ENCODE measurements at regions not wholly inside any gene's neighbourhood (a gene's known extent, or its start where the extent isn't known, plus 50 kb on each side); places are given as distances from the start of the nearest gene placed in this dataset.

- POLR2A ChIA-PET: no interaction called here
- H3K27ac ChIP-seq (ENCODE audit: low read depth, low read length, poor library complexity, severe bottlenecking): no peak overlapping the region
- H3K36me3 ChIP-seq (ENCODE audit: insufficient read depth, low read length): no peaks in the 10 kb centered on the region
- no peaks in the 10 kb centered on the region for H4K20me1 ChIP-seq (ENCODE audit: insufficient read depth, low read length)
- no peaks in the 10 kb centered on the region for H3K9me2 ChIP-seq (ENCODE audit: insufficient read depth, low read length)
- intact Hi-C loops (cut with micrococcal nuclease; ENCODE audit: unreplicated experiment): no loop called here
- BruUV-seq (replicated peaks): no TSS peak
- no peak for DNase-seq (ENCODE audit: low spot score)
- H3K4me3 ChIP-seq (ENCODE audit: low read depth, low read length, poor library complexity, severe bottlenecking): no peak overlapping the region
- no peaks in the 10 kb centered on the region for H3K9me3 ChIP-seq (ENCODE audit: low read length)
- no peak overlapping the region for H3K4me2 ChIP-seq (ENCODE audit: low read length)
- no peaks in the 10 kb centered on the region for H3K79me2 ChIP-seq (ENCODE audit: insufficient read depth, low read depth, low read length)
- no peaks in the 10 kb centered on the region for H3K4me1 ChIP-seq (ENCODE audit: insufficient read depth, low read length, poor library complexity, severe bottlenecking)
- no peak for TF ChIP-seq EZH2phosphoT487 (IDR thresholded peaks at IDR 0.05; ENCODE audit: borderline replicate concordance, low read depth, low read length)
- TF ChIP-seq, protein P1, sequence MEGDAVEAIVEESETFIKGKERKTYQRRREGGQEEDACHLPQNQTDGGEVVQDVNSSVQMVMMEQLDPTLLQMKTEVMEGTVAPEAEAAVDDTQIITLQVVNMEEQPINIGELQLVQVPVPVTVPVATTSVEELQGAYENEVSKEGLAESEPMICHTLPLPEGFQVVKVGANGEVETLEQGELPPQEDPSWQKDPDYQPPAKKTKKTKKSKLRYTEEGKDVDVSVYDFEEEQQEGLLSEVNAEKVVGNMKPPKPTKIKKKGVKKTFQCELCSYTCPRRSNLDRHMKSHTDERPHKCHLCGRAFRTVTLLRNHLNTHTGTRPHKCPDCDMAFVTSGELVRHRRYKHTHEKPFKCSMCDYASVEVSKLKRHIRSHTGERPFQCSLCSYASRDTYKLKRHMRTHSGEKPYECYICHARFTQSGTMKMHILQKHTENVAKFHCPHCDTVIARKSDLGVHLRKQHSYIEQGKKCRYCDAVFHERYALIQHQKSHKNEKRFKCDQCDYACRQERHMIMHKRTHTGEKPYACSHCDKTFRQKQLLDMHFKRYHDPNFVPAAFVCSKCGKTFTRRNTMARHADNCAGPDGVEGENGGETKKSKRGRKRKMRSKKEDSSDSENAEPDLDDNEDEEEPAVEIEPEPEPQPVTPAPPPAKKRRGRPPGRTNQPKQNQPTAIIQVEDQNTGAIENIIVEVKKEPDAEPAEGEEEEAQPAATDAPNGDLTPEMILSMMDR (conservative IDR thresholded peaks at IDR 0.05; ENCODE audit: low read length): no peak
- no peak overlapping the region for H2AFZ ChIP-seq (ENCODE audit: low read length)
- CTCF ChIA-PET (ENCODE audit: unreplicated experiment): no interaction called here
Observed at GRCh38 chr3:125671461-125672243, 76.4 kb upstream of the OSBPL11 start.

DNA sequence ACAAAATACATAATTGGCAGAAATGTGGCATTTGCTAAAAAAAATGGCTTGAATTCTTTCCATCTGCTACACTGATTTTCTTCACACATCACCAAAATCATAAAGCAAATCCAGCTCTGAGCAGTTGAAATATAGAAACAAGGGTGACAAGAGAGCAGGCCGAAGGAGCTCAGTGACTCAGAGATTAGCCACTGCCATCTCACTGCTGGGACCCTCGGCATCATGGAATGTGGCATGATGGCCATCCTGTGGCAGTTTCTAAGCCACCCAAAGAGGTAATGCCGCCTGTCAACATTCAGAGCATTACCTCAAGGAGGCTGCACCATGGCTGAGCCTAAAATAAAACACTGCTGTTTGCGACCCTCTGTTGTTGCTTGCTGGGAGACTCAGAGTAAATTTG is 80.5 kb upstream of the OSBPL11 start:
- H3K27ac ChIP-seq (ENCODE audit: low read depth, low read length, poor library complexity, severe bottlenecking): no peak overlapping the region
- no peak overlapping the region for H3K4me3 ChIP-seq (ENCODE audit: low read depth, low read length, poor library complexity, severe bottlenecking)
- no peaks in the 10 kb centered on the region for H3K9me2 ChIP-seq (ENCODE audit: insufficient read depth, low read length)
- H3K4me1 ChIP-seq (ENCODE audit: insufficient read depth, low read length, poor library complexity, severe bottlenecking): no peaks in the 10 kb centered on the region
- no peaks in the 10 kb centered on the region for H3K9me3 ChIP-seq (ENCODE audit: low read length)
- no TSS peak for BruUV-seq (replicated peaks)
- TF ChIP-seq, protein P1 (conservative IDR thresholded peaks at IDR 0.05; ENCODE audit: low read length): no peak
- TF ChIP-seq EZH2phosphoT487 (IDR thresholded peaks at IDR 0.05; ENCODE audit: borderline replicate concordance, low read depth, low read length): no peak
- no peaks in the 10 kb centered on the region for H3K79me2 ChIP-seq (ENCODE audit: insufficient read depth, low read depth, low read length)
- H4K20me1 ChIP-seq (ENCODE audit: insufficient read depth, low read length): no peaks in the 10 kb centered on the region
- no peak for DNase-seq (ENCODE audit: low spot score)
- ChIA-PET POLR2A (no interaction called here), CTCF (ENCODE audit: unreplicated experiment) (no interaction called here)
- H3K36me3 ChIP-seq (ENCODE audit: insufficient read depth, low read length): no peaks in the 10 kb centered on the region
- no peak overlapping the region for H3K4me2 ChIP-seq (ENCODE audit: low read length)
- intact Hi-C loops (cut with micrococcal nuclease; ENCODE audit: unreplicated experiment): no loop called here
- no peak overlapping the region for H2AFZ ChIP-seq (ENCODE audit: low read length)

- Histone ChIP-seq H3K4me3 (ENCODE audit: low read depth, low read length, poor library complexity, severe bottlenecking) (no peak overlapping the region), H2AFZ (ENCODE audit: low read length) (no peak overlapping the region), H4K20me1 (ENCODE audit: insufficient read depth, low read length) (no peaks in the 10 kb centered on the region), H3K4me2 (ENCODE audit: low read length) (no peak overlapping the region), H3K9me3 (ENCODE audit: low read length) (no peaks in the 10 kb centered on the region), H3K4me1 (ENCODE audit: insufficient read depth, low read length, poor library complexity, severe bottlenecking) (no peaks in the 10 kb centered on the region), H3K79me2 (ENCODE audit: insufficient read depth, low read depth, low read length) (no peaks in the 10 kb centered on the region), H3K9me2 (ENCODE audit: insufficient read depth, low read length) (no peaks in the 10 kb centered on the region), H3K36me3 (ENCODE audit: insufficient read depth, low read length) (no peaks in the 10 kb centered on the region), H3K27ac (ENCODE audit: low read depth, low read length, poor library complexity, severe bottlenecking) (no peak overlapping the region)
- BruUV-seq (replicated peaks): no TSS peak
- DNase-seq (ENCODE audit: low spot score): no peak
- ChIA-PET CTCF (ENCODE audit: unreplicated experiment) (no interaction called here), POLR2A (no interaction called here)
- TF ChIP-seq, protein P1 (conservative IDR thresholded peaks at IDR 0.05; ENCODE audit: low read length): no peak
- TF ChIP-seq EZH2phosphoT487 (IDR thresholded peaks at IDR 0.05; ENCODE audit: borderline replicate concordance, low read depth, low read length): no peak
- intact Hi-C loops (cut with micrococcal nuclease; ENCODE audit: unreplicated experiment): no loop called here
Observed at GRCh38 chr3:125679258-125679657, 84.0 kb upstream of the OSBPL11 start.
